MCF 10A (cell line): ENCODE measurements at regions not wholly inside any gene's neighbourhood (a gene's known extent, or its start where the extent isn't known, plus 50 kb on each side); places are given as distances from the start of the nearest gene placed in this dataset.

Experiments
- BruUV-seq: library from RNA; stranded (reverse); fragments of 400-500 nt; replicated peaks from 2 replicates; lab custom pipeline; 2021; lab: Mats Ljungman, UMichigan
- CTCF ChIA-PET: fragments of 300-600 bp; sonication (Branson Sonifier 250); formaldehyde crosslinking; extraction: SDS; loops from one replicate; lab custom pipeline; 2021; ENCODE audit warnings: antibody characterized with exemption, inconsistent platforms; lab: Yijun Ruan, JAX
- POLR2A ChIA-PET: fragments of 300-600, 350-650 bp; sonication (Branson Sonifier 250); formaldehyde crosslinking; extraction: SDS; loops from one replicate; lab custom pipeline; 2020; ENCODE audit warnings: antibody characterized with exemption, inconsistent platforms; lab: Yijun Ruan, JAX
- DNase-seq: peaks from one replicate; pipeline ENCODE4 v3.0.0-alpha.2; 2018; ENCODE audit not compliant: unreplicated experiment
- H3K27ac Mint-ChIP-seq: one replicate; pipeline ENCODE4 v1.8.0; 2022; ENCODE audit warnings: mild to moderate bottlenecking, low read depth, mixed read lengths; ENCODE audit not compliant: unreplicated experiment
- H3K27me3 Mint-ChIP-seq: one replicate; pipeline ENCODE4 v1.8.0; 2022; ENCODE audit warnings: mixed read lengths; ENCODE audit not compliant: insufficient read depth, unreplicated experiment
- H3K36me3 Mint-ChIP-seq: one replicate; pipeline ENCODE4 v1.8.0; 2022; ENCODE audit warnings: mild to moderate bottlenecking, moderate library complexity, mixed read lengths; ENCODE audit not compliant: insufficient read depth, unreplicated experiment
- H3K4me1 Mint-ChIP-seq: one replicate; pipeline ENCODE4 v1.8.0; 2022; ENCODE audit warnings: mixed read lengths; ENCODE audit not compliant: insufficient read depth, unreplicated experiment
- H3K4me3 Mint-ChIP-seq: one replicate; pipeline ENCODE4 v1.8.0; 2022; ENCODE audit warnings: mild to moderate bottlenecking, moderate library complexity, mixed read lengths; ENCODE audit not compliant: unreplicated experiment
- H3K9me3 Mint-ChIP-seq: one replicate; pipeline ENCODE4 v1.8.0; 2022; ENCODE audit warnings: mixed read lengths; ENCODE audit not compliant: unreplicated experiment
- CTCF ChIP-seq: fragments of 200-600 bp; IDR thresholded peaks from one replicate; pipeline ENCODE4 v1.8.0; 2022; ENCODE audit warnings: antibody characterized with exemption, mild to moderate bottlenecking; ENCODE audit not compliant: unreplicated experiment
- intact Hi-C: fragments of 100-400 bp; cut with micrococcal nuclease; formaldehyde crosslinking; loops from 2 replicates; pipeline ENCODE4 v1.14.1; 2022

DNA sequence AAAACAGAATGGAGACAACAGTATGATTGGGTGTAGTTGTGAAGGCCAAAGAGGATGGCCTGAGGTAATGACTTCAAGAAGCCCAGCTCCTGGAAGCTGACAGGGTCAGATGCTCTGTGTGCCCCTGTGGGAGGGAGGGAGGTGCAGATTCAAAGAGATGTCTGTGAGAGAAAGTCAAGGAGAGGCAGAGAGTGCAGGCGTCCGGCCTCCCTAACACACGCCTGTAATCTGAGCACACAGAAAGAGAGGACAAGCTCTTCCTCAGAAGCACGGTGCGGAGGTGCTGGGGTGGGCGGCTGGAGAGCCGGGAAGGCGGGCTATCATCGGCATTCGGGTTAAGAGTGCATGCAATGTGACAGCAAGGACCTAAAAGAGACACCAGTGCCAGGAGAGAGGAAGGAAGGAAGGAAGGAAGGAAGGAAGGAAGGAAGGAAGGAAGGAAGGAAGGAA lies 238.2 kb upstream of the HES1 start:
- H3K27me3 Mint-ChIP-seq: no peaks in the 10 kb centered on the region
- H3K27ac Mint-ChIP-seq: no peak overlapping the region
- no peak for TF ChIP-seq CTCF
- no peaks in the 10 kb centered on the region for H3K36me3 Mint-ChIP-seq
- CTCF ChIA-PET: interaction anchor here (0.6 to 1.5 kb wide), 3 partner anchors 18 to 230 kb away, joined by 3 to 4 read pairs (median 3); no protein-coding TSS in a partner anchor
- intact Hi-C loops: no loop called here
- DNase-seq: no peak
- H3K4me1 Mint-ChIP-seq: peaks cover 11% of the 10 kb centered on the region
- no peaks in the 10 kb centered on the region for H3K9me3 Mint-ChIP-seq
- no TSS peak for BruUV-seq
- POLR2A ChIA-PET: interaction anchor here (1.2 to 1.8 kb wide), 3 partner anchors 9 to 60 kb away, joined by 4 to 7 read pairs (median 5); no protein-coding TSS in a partner anchor
- H3K4me3 Mint-ChIP-seq: no peak overlapping the region

GRCh38 chr3:193899001-193899400 lies 236.9 kb upstream of the HES1 start:
- POLR2A ChIA-PET: no interaction called here

DNA sequence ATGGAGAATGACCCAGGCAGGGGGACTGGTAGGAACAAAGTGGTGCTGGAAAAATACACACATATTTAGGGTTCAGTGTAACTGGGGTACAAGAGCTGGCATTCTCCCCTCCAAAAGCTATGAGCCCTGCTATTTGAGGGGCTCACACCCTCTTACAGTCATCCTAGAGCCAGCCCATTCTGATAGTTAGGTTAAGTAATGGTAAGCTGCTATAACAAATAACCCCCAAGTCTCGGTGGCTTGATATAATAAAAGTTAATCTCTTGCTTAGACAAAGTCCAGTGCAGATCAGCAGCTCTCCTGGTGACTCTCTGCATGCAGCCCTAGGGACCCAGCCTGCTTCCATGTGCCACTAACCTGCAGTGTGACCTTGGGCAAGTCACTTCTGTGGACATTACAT lies 234.9 kb upstream of the HES1 start:
- TF ChIP-seq CTCF: no peak
- Mint-ChIP-seq H3K27me3 (no peaks in the 10 kb centered on the region), H3K4me1 (peaks cover 8% of the 10 kb centered on the region), H3K9me3 (no peaks in the 10 kb centered on the region), H3K4me3 (no peak overlapping the region), H3K27ac (no peak overlapping the region), H3K36me3 (no peaks in the 10 kb centered on the region)
- POLR2A ChIA-PET: no interaction called here
- CTCF ChIA-PET: no interaction called here
- intact Hi-C loops: no loop called here
- no TSS peak for BruUV-seq
- no peak for DNase-seq

More at GRCh38 chr3:193899001-193899400, 236.9 kb upstream of the HES1 start:
- CTCF ChIA-PET: no interaction called here
- H3K4me3 Mint-ChIP-seq: no peak overlapping the region
- H3K27ac Mint-ChIP-seq: no peak overlapping the region
- H3K27me3 Mint-ChIP-seq: no peaks in the 10 kb centered on the region
- no peaks in the 10 kb centered on the region for H3K36me3 Mint-ChIP-seq
- intact Hi-C loops: no loop called here
- H3K4me1 Mint-ChIP-seq: peaks cover 11% of the 10 kb centered on the region
- no peak for DNase-seq
- no peak for TF ChIP-seq CTCF
- no TSS peak for BruUV-seq
- H3K9me3 Mint-ChIP-seq: no peaks in the 10 kb centered on the region

- TF ChIP-seq CTCF: no peak
- H3K4me1 Mint-ChIP-seq: no peaks in the 10 kb centered on the region
- intact Hi-C loops: no loop called here
- DNase-seq: no peak
- no peaks in the 10 kb centered on the region for H3K9me3 Mint-ChIP-seq
- BruUV-seq: no TSS peak
- no peak overlapping the region for H3K4me3 Mint-ChIP-seq
- H3K36me3 Mint-ChIP-seq: no peaks in the 10 kb centered on the region
- no peaks in the 10 kb centered on the region for H3K27me3 Mint-ChIP-seq
- POLR2A ChIA-PET: no interaction called here
- no peak overlapping the region for H3K27ac Mint-ChIP-seq
- CTCF ChIA-PET: no interaction called here
Measured at GRCh38 chr3:193902607-193903511, 233.1 kb upstream of the HES1 start.
